Muscle of back (tissue), 3 donors: ENCODE measurements at regions not wholly inside any gene's neighbourhood (a gene's known extent, or its start where the extent isn't known, plus 50 kb on each side); places are given as distances from the start of the nearest gene placed in this dataset.
"Not testable (repeated sequence)": the region's sequence is repeated elsewhere in the genome, so short reads cannot be mapped to it uniquely, and the experiment has no call there.

Experiments used
- DNase-seq, 3 donors: peaks; one replicate each; pipeline versions ENCODE4 v3.0.0 to v3.0.0-alpha.2; 2013

DNA sequence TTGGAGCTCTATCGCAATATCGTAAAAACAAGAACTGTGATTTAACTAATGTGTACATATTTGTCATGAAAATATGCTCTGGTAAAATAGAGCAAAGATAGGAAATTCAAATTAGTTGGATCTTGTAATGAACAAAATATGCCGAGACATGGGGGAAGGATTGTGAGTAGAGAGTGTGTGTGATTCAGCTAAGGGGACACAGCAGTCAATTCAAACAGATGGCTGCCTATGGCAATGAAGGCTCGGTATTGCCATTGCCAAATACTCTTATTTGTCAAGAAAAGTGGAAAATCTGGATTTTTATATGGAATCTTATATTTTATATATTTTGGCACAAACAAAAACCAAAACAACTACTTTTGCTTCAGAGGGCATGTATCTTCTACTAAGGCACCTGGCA lies 227.3 kb upstream of the BCHE start:
- no peak for DNase-seq

DNA sequence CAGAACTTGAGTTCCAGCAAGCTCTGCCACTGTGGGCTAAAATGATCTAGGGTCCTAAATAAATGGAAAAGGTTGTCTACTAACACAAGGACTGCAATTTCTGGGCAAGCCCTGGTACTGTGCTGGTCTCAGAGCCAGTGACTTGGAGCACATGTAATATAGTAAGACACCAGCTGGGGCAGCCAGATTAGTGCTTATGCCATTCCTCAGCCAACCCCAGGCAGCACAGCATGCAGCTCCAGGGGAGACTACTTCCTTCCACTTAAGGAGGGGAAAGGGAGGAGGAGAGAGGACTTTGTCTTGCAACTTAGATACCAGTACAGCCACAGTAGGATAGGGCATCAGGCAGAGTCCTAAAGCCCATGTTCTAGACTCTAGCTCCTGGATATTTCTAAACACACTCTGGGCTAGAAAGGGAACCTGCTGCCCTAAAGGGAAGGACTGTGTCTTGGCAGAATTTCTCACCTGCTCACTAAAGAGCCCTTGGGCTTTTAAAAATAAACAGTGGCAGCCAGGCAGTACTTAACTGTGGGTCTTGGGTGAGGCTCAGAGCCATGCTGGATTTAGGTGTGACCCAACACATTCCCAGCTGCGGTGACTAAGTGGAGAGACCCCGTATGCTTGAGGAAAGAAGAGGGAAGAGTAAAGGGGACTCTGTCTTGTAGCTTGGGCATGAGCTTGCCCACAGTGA lies 223.7 kb upstream of the BCHE start:
- DNase-seq = no peak

DNA sequence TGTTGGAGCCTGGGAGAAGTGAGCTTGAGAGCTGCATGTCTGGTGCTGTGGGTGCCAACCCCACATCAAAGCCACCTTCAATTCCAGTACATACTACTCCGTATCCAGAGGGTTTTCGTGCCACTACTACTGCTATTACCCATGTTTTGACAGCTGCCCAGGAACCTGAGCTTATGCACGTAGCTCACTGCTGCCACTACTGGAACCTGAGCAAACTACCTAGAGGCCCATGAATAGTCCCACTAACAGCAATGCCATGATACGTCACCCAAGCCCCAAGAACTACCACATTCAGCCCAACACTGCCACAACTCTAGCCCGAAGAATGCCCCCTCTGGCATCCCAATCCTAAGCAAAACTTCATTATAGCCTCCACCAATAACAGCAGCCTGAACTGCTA lies 215.2 kb upstream of the BCHE start:
- DNase-seq = no peak

GRCh38 chr3:166029507-166029906 lies 192.3 kb upstream of the BCHE start:
- no peak for DNase-seq

- DNase-seq = peak; percentile 12 to 51 (median 27)
These were observed 176.0 kb upstream of the BCHE start for GRCh38 chr3:166013073-166013679.

DNA sequence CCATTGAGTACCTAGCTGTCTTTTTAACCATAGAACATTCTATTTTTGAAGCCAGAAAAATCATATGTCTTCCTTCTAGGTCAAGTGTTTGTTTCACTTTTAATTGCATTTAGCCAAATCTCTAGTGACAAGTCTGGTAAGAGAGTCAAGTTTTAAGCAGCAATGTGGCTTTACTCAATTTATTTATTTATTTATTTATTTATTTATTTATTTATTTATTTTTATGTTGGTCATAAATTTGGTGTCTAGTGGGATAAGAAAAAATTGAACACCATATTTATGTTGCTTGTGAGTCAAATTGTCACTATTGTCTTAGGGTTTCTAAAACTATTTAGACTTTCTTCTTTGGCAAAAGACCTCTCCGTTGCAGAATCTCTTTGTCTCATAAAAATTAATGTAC lies 174.5 kb upstream of the BCHE start:
- DNase-seq = no peak

- DNase-seq = no peak
These were observed 167.9 kb upstream of the BCHE start for GRCh38 chr3:166005126-166005525.

- no peak for DNase-seq
These were observed 157.1 kb upstream of the BCHE start for GRCh38 chr3:165994293-165994692.

GRCh38 chr3:165984589-165984988 lies 147.4 kb upstream of the BCHE start:
- DNase-seq = no peak

GRCh38 chr3:165983284-165983683 lies 146.1 kb upstream of the BCHE start:
- no peak for DNase-seq

GRCh38 chr3:165981318-165981717 lies 144.1 kb upstream of the BCHE start:
- no peak for DNase-seq

DNA sequence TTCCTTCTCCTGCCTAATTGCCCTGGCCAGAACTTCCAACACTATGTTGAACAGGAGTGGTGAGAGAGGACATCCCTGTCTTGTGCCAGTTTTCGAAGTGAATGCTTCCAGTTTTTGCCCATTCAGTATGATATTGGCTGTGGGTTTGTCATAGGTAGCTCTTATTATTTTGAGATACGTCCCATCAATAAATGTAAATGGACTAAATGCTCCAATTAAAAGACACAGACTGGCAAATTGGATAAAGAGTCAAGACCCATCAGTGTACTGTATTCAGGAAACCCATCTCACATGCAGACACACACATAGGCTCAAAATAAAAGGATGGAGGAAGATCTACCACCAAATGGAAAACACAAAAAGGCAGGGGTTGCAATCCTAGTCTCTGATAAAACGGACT lies 123.6 kb upstream of the BCHE start:
- DNase-seq = not testable (repeated sequence)

DNA sequence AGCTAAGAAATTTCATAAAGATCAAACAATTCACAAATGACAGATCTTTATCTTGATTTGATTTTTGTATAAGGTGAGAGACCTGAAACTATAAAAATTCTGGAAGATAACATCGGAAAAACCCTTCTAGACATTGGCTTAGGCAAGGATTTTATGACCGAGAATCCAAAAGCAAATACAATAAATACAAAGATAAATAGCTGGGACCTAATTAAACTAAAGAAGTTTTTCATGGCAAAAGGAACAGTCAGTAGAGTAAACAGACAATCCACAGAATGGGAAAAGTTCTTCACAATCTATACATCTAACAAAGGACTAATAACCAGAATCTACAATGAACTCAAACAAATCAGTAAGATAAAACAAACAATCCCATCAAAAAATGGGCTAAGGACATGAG lies 116.9 kb upstream of the BCHE start:
- no peak for DNase-seq

- no peak for DNase-seq
These were observed 109.1 kb upstream of the BCHE start for GRCh38 chr3:165946360-165946759.

DNA sequence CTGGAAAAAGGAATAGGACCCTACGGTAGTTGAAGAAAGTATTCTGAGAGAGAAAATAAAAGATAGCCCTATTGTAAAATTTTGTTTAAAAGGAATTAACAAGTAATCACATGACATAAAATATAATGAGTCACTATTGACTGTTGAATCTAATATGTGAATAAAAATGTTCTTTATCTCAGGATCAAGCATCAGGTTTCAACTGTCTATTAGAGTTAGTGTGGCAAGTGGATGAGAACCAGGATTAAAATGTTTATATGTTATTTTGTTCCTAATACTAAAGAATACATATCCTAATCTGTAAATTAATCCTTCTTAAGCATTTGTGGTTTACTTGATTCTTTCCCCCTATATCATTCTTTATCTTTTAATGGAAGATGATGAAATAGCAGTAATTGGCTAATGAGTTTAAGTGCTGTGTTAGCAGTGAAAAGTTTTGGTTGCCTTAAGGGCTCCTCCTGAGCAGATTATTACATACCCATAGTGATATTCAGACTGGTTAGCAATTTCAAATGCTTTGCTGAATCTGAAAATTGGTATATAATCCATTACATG lies 101.8 kb upstream of the BCHE start:
- DNase-seq = no peak

- not testable (repeated sequence) for DNase-seq
These were observed 98.9 kb upstream of the BCHE start for GRCh38 chr3:165936081-165936480.

GRCh38 chr3:165924301-165924791 lies 87.1 kb upstream of the BCHE start:
- not testable (repeated sequence) for DNase-seq

- DNase-seq = no peak
These were observed 83.8 kb upstream of the BCHE start for GRCh38 chr3:165920984-165921383.

- DNase-seq = no peak
These were observed 82.1 kb upstream of the BCHE start for GRCh38 chr3:165919284-165919683.

- no peak for DNase-seq
These were observed 81.4 kb upstream of the BCHE start for GRCh38 chr3:165918657-165918979.

GRCh38 chr3:165917938-165918656 lies 80.9 kb upstream of the BCHE start:
- DNase-seq = not testable (repeated sequence)

- not testable (repeated sequence) for DNase-seq
These were observed 77.9 kb upstream of the BCHE start for GRCh38 chr3:165915104-165915503.
